ENCODE measurements at regions not wholly inside any gene's neighbourhood (a gene's known extent, or its start where the extent isn't known, plus 50 kb on each side); places are given as distances from the start of the nearest gene placed in this dataset.

- TF ChIP-seq POLR2A (IDR thresholded peaks at IDR 0.05) (no peak), EP300 (IDR thresholded peaks at IDR 0.05) (no peak), CTCF (IDR thresholded peaks at IDR 0.05) (no peak)
- no peak for DNase-seq (ENCODE audit: low spot score in 2 of 2)
- peaks cover 0 to 38% (median 18%) of the 10 kb centered on the region in 4 donors for H3K4me1 ChIP-seq
- no peak overlapping the region for H3K4me3 ChIP-seq
- no peaks in the 10 kb centered on the region for H3K27me3 ChIP-seq
- H3K27ac ChIP-seq, result no peak overlapping the region
- no peaks in the 10 kb centered on the region for H3K36me3 ChIP-seq
- H3K9me3 ChIP-seq, result no peaks in the 10 kb centered on the region
- WGBS, 2 donors, result 96 to 98% methylated on average over 16 of the region's 16 CpGs
Observed at GRCh38 chr10:44014644-44015250, 366.1 kb upstream of the ZNF32 start.

- TF ChIP-seq CTCF (IDR thresholded peaks at IDR 0.05) (no peak), POLR2A (IDR thresholded peaks at IDR 0.05) (no peak), EP300 (IDR thresholded peaks at IDR 0.05) (no peak)
- Histone ChIP-seq H3K27ac (no peak overlapping the region), H3K4me3 (no peak overlapping the region), H3K4me1 (peaks cover 0 to 45% (median 18%) of the 10 kb centered on the region in 4 donors), H3K36me3 (no peaks in the 10 kb centered on the region), H3K9me3 (no peaks in the 10 kb centered on the region), H3K27me3 (no peaks in the 10 kb centered on the region)
- WGBS, 2 donors, result 64 to 80% methylated on average over 1 of the region's 1 CpG
- no peak for DNase-seq (ENCODE audit: low spot score in 2 of 2)
Observed at GRCh38 chr10:44013981-44014380, 365.3 kb upstream of the ZNF32 start.

- WGBS, 2 donors, result 62% methylated on average over 3 of the region's 3 CpGs
- peaks cover 0 to 50% (median 18%) of the 10 kb centered on the region in 4 donors for H3K4me1 ChIP-seq
- H3K27me3 ChIP-seq, result no peaks in the 10 kb centered on the region
- TF ChIP-seq POLR2A (IDR thresholded peaks at IDR 0.05) (no peak), CTCF (IDR thresholded peaks at IDR 0.05) (no peak), EP300 (IDR thresholded peaks at IDR 0.05) (no peak)
- H3K27ac ChIP-seq, result no peak overlapping the region
- H3K9me3 ChIP-seq, result no peaks in the 10 kb centered on the region
- H3K36me3 ChIP-seq, result no peaks in the 10 kb centered on the region
- no peak overlapping the region for H3K4me3 ChIP-seq
- no peak for DNase-seq (ENCODE audit: low spot score in 2 of 2)
Observed at GRCh38 chr10:44012921-44013320, 364.2 kb upstream of the ZNF32 start.

GRCh38 chr10:44011603-44011981, 362.9 kb upstream of the ZNF32 start:
- Histone ChIP-seq H3K4me3 (no peak overlapping the region), H3K4me1 (peaks cover 0 to 37% (median 7%) of the 10 kb centered on the region in 4 donors), H3K9me3 (no peaks in the 10 kb centered on the region), H3K27me3 (no peaks in the 10 kb centered on the region), H3K27ac (no peak overlapping the region), H3K36me3 (no peaks in the 10 kb centered on the region)
- 83 to 85% methylated on average over 5 of the region's 5 CpGs for WGBS, 2 donors
- no peak for DNase-seq (ENCODE audit: low spot score in 2 of 2)
- TF ChIP-seq CTCF (IDR thresholded peaks at IDR 0.05), result no peak
- no peak for TF ChIP-seq POLR2A (IDR thresholded peaks at IDR 0.05)
- TF ChIP-seq EP300 (IDR thresholded peaks at IDR 0.05), result no peak

GRCh38 chr10:44010873-44011602, 362.4 kb upstream of the ZNF32 start:
- Histone ChIP-seq H3K27ac (peak overlapping the region in 1 of 4 donors; percentile 32), H3K4me1 (peaks cover 0 to 31% (median 3%) of the 10 kb centered on the region in 4 donors), H3K36me3 (no peaks in the 10 kb centered on the region), H3K27me3 (no peaks in the 10 kb centered on the region), H3K4me3 (no peak overlapping the region), H3K9me3 (no peaks in the 10 kb centered on the region)
- no peak for DNase-seq (ENCODE audit: low spot score in 2 of 2)
- 31 to 81% methylated on average over 2 of the region's 2 CpGs for WGBS, 2 donors
- TF ChIP-seq CTCF (IDR thresholded peaks at IDR 0.05) (no peak), POLR2A (IDR thresholded peaks at IDR 0.05) (no peak), EP300 (IDR thresholded peaks at IDR 0.05) (no peak)

All from tibial nerve (tissue), 4 donors.